HG02588 (cell line): ENCODE measurements at regions not wholly inside any gene's neighbourhood (a gene's known extent, or its start where the extent isn't known, plus 50 kb on each side); places are given as distances from the start of the nearest gene placed in this dataset.

Experiments
- ATAC-seq: cut with Tn5 transposase; IDR thresholded peaks from one replicate; pipeline ENCODE4 v1.9.1; 2021; ENCODE audit warnings: mild to moderate bottlenecking, moderate library complexity; ENCODE audit not compliant: unreplicated experiment

- ATAC-seq, result no peak
Observed at GRCh38 chr6:48057601-48058000, 53.4 kb downstream of the PTCHD4 start.

GRCh38 chr6:48048451-48049146 lies 62.4 kb downstream of the PTCHD4 start:
- ATAC-seq, result no peak

- no peak for ATAC-seq
Observed at GRCh38 chr6:48041894-48042293, 69.1 kb downstream of the PTCHD4 start.

GRCh38 chr6:48037946-48038345 lies 73.1 kb downstream of the PTCHD4 start:
- no peak for ATAC-seq

GRCh38 chr6:48036316-48036715 lies 74.7 kb downstream of the PTCHD4 start:
- ATAC-seq, result no peak

- no peak for ATAC-seq
Observed at GRCh38 chr6:48032151-48032550, 78.8 kb downstream of the PTCHD4 start.

GRCh38 chr6:48031711-48032110 lies 79.3 kb downstream of the PTCHD4 start:
- ATAC-seq, result no peak

GRCh38 chr6:48027704-48028435 lies 83.1 kb downstream of the PTCHD4 start:
- ATAC-seq, result no peak

- no peak for ATAC-seq
Observed at GRCh38 chr6:48024956-48025355, 86.0 kb downstream of the PTCHD4 start.

- ATAC-seq, result no peak
Observed at GRCh38 chr6:48021904-48022303, 89.1 kb downstream of the PTCHD4 start.

- no peak for ATAC-seq
Observed at GRCh38 chr6:48016020-48016755, 94.8 kb downstream of the PTCHD4 start.

- no peak for ATAC-seq
Observed at GRCh38 chr6:47992809-47993208, 118.2 kb downstream of the PTCHD4 start.

- ATAC-seq, result no peak
Observed at GRCh38 chr6:47983491-47983890, 127.5 kb downstream of the PTCHD4 start.

- ATAC-seq, result no peak
Observed at GRCh38 chr6:47977314-47977713, 133.7 kb downstream of the PTCHD4 start.

GRCh38 chr6:47974106-47974505 lies 136.9 kb downstream of the PTCHD4 start:
- ATAC-seq, result no peak

GRCh38 chr6:47970826-47971225 lies 140.2 kb downstream of the PTCHD4 start:
- no peak for ATAC-seq

GRCh38 chr6:47967843-47968242 lies 143.2 kb downstream of the PTCHD4 start:
- ATAC-seq, result peak; percentile 60

- no peak for ATAC-seq
Observed at GRCh38 chr6:47964969-47965368, 146.0 kb downstream of the PTCHD4 start.

GRCh38 chr6:47952640-47953039 lies 158.4 kb downstream of the PTCHD4 start:
- no peak for ATAC-seq

- no peak for ATAC-seq
Observed at GRCh38 chr6:47944846-47945245, 163.0 kb downstream of the OPN5 start.

- ATAC-seq, result no peak
Observed at GRCh38 chr6:47938405-47938804, 156.6 kb downstream of the OPN5 start.

GRCh38 chr6:47936820-47937219 lies 155.0 kb downstream of the OPN5 start:
- no peak for ATAC-seq
